Esophagus squamous epithelium (tissue), 5 donors: ENCODE measurements at regions not wholly inside any gene's neighbourhood (a gene's known extent, or its start where the extent isn't known, plus 50 kb on each side); places are given as distances from the start of the nearest gene placed in this dataset.

ENCODE experiments used
- DNase-seq: peaks from one replicate; lab custom pipeline; 2025; lab: John Stamatoyannopoulos, UW
- H3K27ac ChIP-seq, 4 donors: fragments of 200-600 bp; sonication (generic); one replicate each; pipeline ENCODE4 v1.5.1; 2016 to 2019; ENCODE audit warnings: mild to moderate bottlenecking in 1 of 4
- H3K27me3 ChIP-seq, 4 donors: fragments of 200-600 bp; sonication (generic); 1 replicate in 3 of 4; 2 replicates in 1 of 4; pipeline versions ENCODE4 v1.5.1 to v1.6.0; 2017 to 2021; ENCODE audit warnings: antibody characterized with exemption in 1 of 4
- H3K36me3 ChIP-seq, 3 donors: fragments of 200-600 bp; sonication (generic); one replicate each; pipeline ENCODE4 v1.5.1; 2016 to 2019
- H3K4me1 ChIP-seq, 3 donors: fragments of 200-600 bp; sonication (generic); one replicate each; pipeline ENCODE4 v1.5.1; 2017 to 2019
- H3K4me3 ChIP-seq, 4 donors: fragments of 200-600 bp; sonication (generic); 1 replicate in 3 of 4; 2 replicates in 1 of 4; pipeline ENCODE4 v1.5.1; 2016 to 2019; ENCODE audit warnings: mild to moderate bottlenecking in 2 of 4, moderate library complexity in 1 of 4
- H3K9me3 ChIP-seq, 3 donors: fragments of 200-600 bp; sonication (generic); one replicate each; pipeline ENCODE4 v1.5.1; 2016 to 2019
- CTCF ChIP-seq, 6 experiments: fragments of 450-650 bp in 4 of 6; fragments of 200-600 bp in 2 of 6; sonication (generic) in 2 of 6; IDR thresholded peaks; one replicate each; pipeline ENCODE4 v1.5.1; 2016 to 2019; ENCODE audit warnings: antibody characterized with exemption in 6 of 6, mild to moderate bottlenecking in 4 of 6, moderate library complexity in 4 of 6
- POLR2A ChIP-seq, 4 donors: fragments of 450-650 bp; IDR thresholded peaks; one replicate each; pipeline ENCODE4 v1.6.1; 2017; ENCODE audit warnings: antibody characterized with exemption in 4 of 4, mild to moderate bottlenecking in 4 of 4, moderate library complexity in 3 of 4
- WGBS, 2 donors: methylation state at CpG; one replicate each; pipeline ENCODE4 v1.1.5; 2018; 5-methylcytosine and 5-hydroxymethylcytosine counted together
- intact Hi-C: fragments of 100-400 bp; cut with DNase I; formaldehyde crosslinking; loops from one replicate; pipeline ENCODE4 v1.15.0; 2022
- donor health status: DM: yes; HTN: yes; CAD: no.

DNA sequence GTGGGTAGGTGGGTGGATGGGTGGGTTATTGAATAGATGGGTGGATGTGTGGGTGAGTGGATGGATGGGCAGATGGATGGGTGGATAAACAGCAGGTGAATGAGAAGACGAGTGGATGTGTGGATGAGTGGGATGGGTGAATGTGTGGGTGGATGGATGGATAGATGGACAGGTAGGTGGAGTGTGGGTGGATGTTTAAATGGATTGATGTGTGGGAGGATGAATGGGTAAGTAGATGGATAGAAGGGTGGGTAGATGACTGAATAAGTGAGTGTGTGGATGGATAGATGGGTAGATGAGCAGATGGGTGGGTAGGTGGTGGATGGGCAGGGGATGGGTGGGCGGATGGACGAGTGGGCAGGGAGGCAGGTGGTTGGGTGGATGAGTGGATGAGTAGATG is 397.6 kb upstream of the IRX4 start:
- peaks cover 0 to 28% (median 0%) of the 10 kb centered on the region in 4 donors for H3K27me3 ChIP-seq
- intact Hi-C loops: no loop called here
- no peak for DNase-seq
- TF ChIP-seq POLR2A (IDR thresholded peaks at IDR 0.05) (no peak), CTCF (IDR thresholded peaks at IDR 0.05) (no peak)
- H3K4me1 ChIP-seq: no peaks in the 10 kb centered on the region
- no peak overlapping the region for H3K27ac ChIP-seq
- WGBS, 2 donors: 61 to 84% methylated on average over 3 of the region's 3 CpGs
- no peaks in the 10 kb centered on the region for H3K9me3 ChIP-seq
- H3K4me3 ChIP-seq: no peak overlapping the region
- H3K36me3 ChIP-seq: no peaks in the 10 kb centered on the region

- DNase-seq: no peak
- TF ChIP-seq POLR2A (IDR thresholded peaks at IDR 0.05) (no peak), CTCF (IDR thresholded peaks at IDR 0.05) (no peak)
- 65 to 67% methylated on average over 21 of the region's 27 CpGs for WGBS, 2 donors
These were observed 396.2 kb upstream of the IRX4 start for GRCh38 chr5:2278825-2279456.

DNA sequence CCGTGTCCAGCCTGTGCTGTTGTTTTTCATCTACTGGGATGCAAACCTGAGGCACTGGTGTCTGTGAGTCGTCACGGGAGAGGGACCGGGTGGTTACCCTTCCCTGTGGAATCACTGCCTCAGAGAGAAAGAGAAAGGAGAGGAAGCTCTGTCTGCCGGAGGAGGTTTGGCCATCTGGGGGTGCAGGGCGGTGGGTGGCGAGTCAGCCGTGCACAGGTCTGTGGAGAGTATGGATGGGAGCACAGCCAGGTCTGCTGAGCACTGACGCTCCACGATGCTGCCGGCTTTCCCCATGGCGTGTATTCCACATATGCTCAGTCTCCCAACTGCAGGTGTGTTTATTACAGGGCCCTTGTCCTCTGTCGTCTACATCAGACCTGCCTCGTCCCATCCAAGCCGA is 395.2 kb upstream of the IRX4 start:
- TF ChIP-seq POLR2A (IDR thresholded peaks at IDR 0.05) (no peak), CTCF (IDR thresholded peaks at IDR 0.05) (no peak)
- intact Hi-C loops: no loop called here
- 88 to 90% methylated on average over 11 to 14 of the region's 15 CpGs for WGBS, 2 donors
- H3K27me3 ChIP-seq: peaks cover 0 to 28% (median 0%) of the 10 kb centered on the region in 4 donors
- no peaks in the 10 kb centered on the region for H3K9me3 ChIP-seq
- H3K4me3 ChIP-seq: no peak overlapping the region
- no peak overlapping the region for H3K27ac ChIP-seq
- no peaks in the 10 kb centered on the region for H3K36me3 ChIP-seq
- H3K4me1 ChIP-seq: no peaks in the 10 kb centered on the region
- DNase-seq: no peak

More at GRCh38 chr5:2278825-2279456, 396.2 kb upstream of the IRX4 start:
- intact Hi-C loops: no loop called here
- no peak overlapping the region for H3K27ac ChIP-seq
- no peaks in the 10 kb centered on the region for H3K9me3 ChIP-seq
- H3K27me3 ChIP-seq: peaks cover 0 to 28% (median 0%) of the 10 kb centered on the region in 4 donors
- no peak overlapping the region for H3K4me3 ChIP-seq
- H3K4me1 ChIP-seq: no peaks in the 10 kb centered on the region
- no peaks in the 10 kb centered on the region for H3K36me3 ChIP-seq

- no peaks in the 10 kb centered on the region for H3K36me3 ChIP-seq
- intact Hi-C loops: no loop called here
- H3K27me3 ChIP-seq: peaks cover 0 to 28% (median 0%) of the 10 kb centered on the region in 4 donors
- H3K4me1 ChIP-seq: no peaks in the 10 kb centered on the region
- no peak overlapping the region for H3K4me3 ChIP-seq
- no peak overlapping the region for H3K27ac ChIP-seq
- H3K9me3 ChIP-seq: no peaks in the 10 kb centered on the region
- TF ChIP-seq POLR2A (IDR thresholded peaks at IDR 0.05) (no peak), CTCF (IDR thresholded peaks at IDR 0.05) (no peak)
- no peak for DNase-seq
- WGBS, 2 donors: 71 to 81% methylated on average over 7 to 8 of the region's 8 CpGs
These were observed 393.4 kb upstream of the IRX4 start for GRCh38 chr5:2276101-2276500.

GRCh38 chr5:2272755-2273154 is 390.0 kb upstream of the IRX4 start:
- Histone ChIP-seq H3K36me3 (no peaks in the 10 kb centered on the region), H3K4me3 (no peak overlapping the region), H3K27me3 (peaks cover 0 to 26% (median 0%) of the 10 kb centered on the region in 4 donors), H3K27ac (no peak overlapping the region), H3K4me1 (no peaks in the 10 kb centered on the region), H3K9me3 (no peaks in the 10 kb centered on the region)
- 77 to 89% methylated on average over 10 to 11 of the region's 13 CpGs for WGBS, 2 donors
- TF ChIP-seq CTCF (IDR thresholded peaks at IDR 0.05) (no peak), POLR2A (IDR thresholded peaks at IDR 0.05) (no peak)
- intact Hi-C loops: no loop called here
- no peak for DNase-seq
